Right lobe of liver (tissue), 6 donors: ENCODE measurements at regions not wholly inside any gene's neighbourhood (a gene's known extent, or its start where the extent isn't known, plus 50 kb on each side); places are given as distances from the start of the nearest gene placed in this dataset.

Source experiments
- ATAC-seq, 4 donors: fragments of 200-7000 bp; cut with Tn5 transposase; one replicate each; pipeline ENCODE4 v1.9.1; 2020; ENCODE audit warnings: mild to moderate bottlenecking in 4 of 4, moderate library complexity in 4 of 4
- DNase-seq, 3 donors: peaks; one replicate each; pipeline ENCODE4 v3.0.0-alpha.2; 2020
- H3K27ac ChIP-seq, 3 donors: fragments of 200-600 bp; one replicate each; pipeline ENCODE4 v1.8.0; 2022
- H3K27me3 ChIP-seq, 2 donors: fragments of 200-600 bp; one replicate each; pipeline ENCODE4 v1.8.0; 2022
- H3K36me3 ChIP-seq, 4 donors: fragments of 200-600 bp; sonication (generic) in 1 of 4; one replicate each; pipeline versions ENCODE4 v1.5.1 to v1.8.0; 2017 to 2022; ENCODE audit warnings: control low read depth in 1 of 4
- H3K4me1 ChIP-seq, 4 donors: fragments of 200-600 bp; sonication (generic) in 1 of 4; one replicate each; pipeline versions ENCODE4 v1.5.1 to v1.8.0; 2017 to 2022; ENCODE audit warnings: control low read depth in 1 of 4
- H3K4me3 ChIP-seq, 3 donors: fragments of 200-600 bp; one replicate each; pipeline ENCODE4 v1.8.0; 2022
- H3K9me3 ChIP-seq, 4 donors: fragments of 200-600 bp; sonication (generic) in 1 of 4; one replicate each; pipeline versions ENCODE4 v1.5.1 to v1.8.0; 2017 to 2022; ENCODE audit warnings: control low read depth in 1 of 4
- POLR2A ChIP-seq: fragments of 450-650 bp; IDR thresholded peaks from one replicate; pipeline ENCODE4 v1.6.1; 2017; ENCODE audit warnings: antibody characterized with exemption, mild to moderate bottlenecking
- WGBS: methylation state at CpG from one replicate; pipeline ENCODE4 v1.1.6; 2018; ENCODE audit warnings: low coverage, low lambda C conversion rate; ENCODE audit not compliant: insufficient coverage; ENCODE audit errors: missing lambda C conversion rate; 5-methylcytosine and 5-hydroxymethylcytosine counted together
- intact Hi-C, 2 donors: fragments of 100-400 bp; cut with DNase I; formaldehyde crosslinking; loops; one replicate each; pipeline versions ENCODE4 v1.11.2 to v1.14.1; 2022
- TF ChIP-seq, protein P1 (sequence below), 4 donors: fragments of 200-600 bp in 3 of 4; fragments of 450-650 bp in 1 of 4; IDR thresholded peaks; one replicate each; pipeline versions ENCODE4 v1.5.1 to v1.8.0; 2016 to 2022; ENCODE audit warnings: antibody characterized with exemption in 4 of 4, mild to moderate bottlenecking in 2 of 4
- donor health status: DM: no; HTN: yes; CAD: no.
- donor health status: DM: no; HTN: no; CAD: no.
- donor health status: DM: no; HTN: no; CAD: no.
- donor health status: DM: no; HTN: yes; CAD: no.
- donor health status: DM: no; HTN: yes; CAD: no.

DNA sequence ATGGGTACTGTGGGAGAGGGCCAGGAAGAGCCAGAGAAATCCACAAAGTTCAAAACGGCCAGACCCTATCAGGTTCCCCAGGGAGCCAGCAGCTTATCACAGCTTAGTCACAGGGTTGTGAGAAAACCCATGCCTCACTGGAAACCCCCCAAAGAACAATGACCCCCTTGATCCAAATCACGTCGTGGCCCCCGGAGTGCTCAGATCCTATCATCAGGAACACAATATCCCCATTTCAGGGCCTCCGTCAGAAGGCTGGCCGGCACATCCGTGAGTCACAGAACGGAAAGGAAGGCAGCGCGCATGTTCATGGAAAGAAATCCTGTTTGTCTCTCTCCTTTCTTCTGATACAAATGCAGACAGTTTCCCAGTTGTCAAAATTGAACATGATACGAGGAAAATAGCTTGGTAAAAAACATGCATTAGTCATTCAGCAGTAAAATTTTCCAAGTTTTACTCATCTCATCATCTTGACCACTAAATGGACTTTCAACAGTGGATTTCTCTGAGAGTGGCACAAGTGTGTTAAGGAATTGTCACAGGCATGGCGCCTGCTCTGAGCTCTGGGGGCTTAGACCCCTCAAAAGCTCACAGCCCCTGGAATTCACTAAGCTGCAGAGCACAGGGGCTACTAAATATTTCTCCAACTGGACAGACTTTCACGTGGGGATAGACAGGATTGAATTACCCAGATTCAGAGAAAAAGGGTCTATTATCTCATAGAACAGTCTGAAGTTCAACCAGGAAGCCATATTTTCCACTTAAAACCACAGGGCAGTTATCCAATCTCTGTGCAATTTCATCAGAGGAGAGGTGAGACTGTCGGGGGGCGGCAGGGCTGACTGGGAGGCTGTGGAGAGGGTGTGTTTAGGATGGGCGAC is 124.8 kb downstream of the RIPK4 start:
- peak in 2 of 4 donors; percentile 31 to 53 for ATAC-seq
- TF ChIP-seq, protein P1, sequence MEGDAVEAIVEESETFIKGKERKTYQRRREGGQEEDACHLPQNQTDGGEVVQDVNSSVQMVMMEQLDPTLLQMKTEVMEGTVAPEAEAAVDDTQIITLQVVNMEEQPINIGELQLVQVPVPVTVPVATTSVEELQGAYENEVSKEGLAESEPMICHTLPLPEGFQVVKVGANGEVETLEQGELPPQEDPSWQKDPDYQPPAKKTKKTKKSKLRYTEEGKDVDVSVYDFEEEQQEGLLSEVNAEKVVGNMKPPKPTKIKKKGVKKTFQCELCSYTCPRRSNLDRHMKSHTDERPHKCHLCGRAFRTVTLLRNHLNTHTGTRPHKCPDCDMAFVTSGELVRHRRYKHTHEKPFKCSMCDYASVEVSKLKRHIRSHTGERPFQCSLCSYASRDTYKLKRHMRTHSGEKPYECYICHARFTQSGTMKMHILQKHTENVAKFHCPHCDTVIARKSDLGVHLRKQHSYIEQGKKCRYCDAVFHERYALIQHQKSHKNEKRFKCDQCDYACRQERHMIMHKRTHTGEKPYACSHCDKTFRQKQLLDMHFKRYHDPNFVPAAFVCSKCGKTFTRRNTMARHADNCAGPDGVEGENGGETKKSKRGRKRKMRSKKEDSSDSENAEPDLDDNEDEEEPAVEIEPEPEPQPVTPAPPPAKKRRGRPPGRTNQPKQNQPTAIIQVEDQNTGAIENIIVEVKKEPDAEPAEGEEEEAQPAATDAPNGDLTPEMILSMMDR (IDR thresholded peaks at IDR 0.05), result no peak
- no peak for TF ChIP-seq POLR2A
- no peaks in the 10 kb centered on the region for H3K4me1 ChIP-seq
- H3K4me3 ChIP-seq, result no peak overlapping the region
- 40% methylated on average over 16 of the region's 16 CpGs for whole genome bisulfite sequencing
- no peaks in the 10 kb centered on the region for H3K36me3 ChIP-seq
- H3K27ac ChIP-seq, result no peak overlapping the region
- no peaks in the 10 kb centered on the region for H3K27me3 ChIP-seq
- no peaks in the 10 kb centered on the region for H3K9me3 ChIP-seq
- intact Hi-C loops, result no loop called here
- peak in 1 of 3 donors; percentile 46 for DNase-seq

DNA sequence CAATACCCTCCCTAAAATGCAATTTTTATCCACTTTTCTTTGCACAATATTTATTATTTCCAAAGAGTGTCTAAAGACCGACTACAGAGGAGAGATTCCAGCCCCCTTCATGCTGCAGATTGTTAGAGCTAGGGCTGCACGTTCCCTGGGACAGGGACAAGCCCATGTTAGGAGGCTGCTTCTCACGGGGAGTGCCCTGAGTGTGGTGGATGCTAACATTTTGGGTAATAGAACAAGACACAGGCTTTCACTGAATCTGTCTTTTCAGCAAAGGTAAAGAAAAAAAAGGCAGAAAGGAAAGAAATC is 125.4 kb downstream of the RIPK4 start:
- Histone ChIP-seq H3K27ac (no peak overlapping the region), H3K9me3 (no peaks in the 10 kb centered on the region), H3K27me3 (no peaks in the 10 kb centered on the region), H3K4me1 (no peaks in the 10 kb centered on the region), H3K4me3 (no peak overlapping the region), H3K36me3 (no peaks in the 10 kb centered on the region)
- intact Hi-C loops, result no loop called here
- DNase-seq, result no peak
- no peak for ATAC-seq
- WGBS, result 41% methylated on average over 3 of the region's 3 CpGs
- TF ChIP-seq, protein P1 (IDR thresholded peaks at IDR 0.05), result no peak
- TF ChIP-seq POLR2A, result no peak

DNA sequence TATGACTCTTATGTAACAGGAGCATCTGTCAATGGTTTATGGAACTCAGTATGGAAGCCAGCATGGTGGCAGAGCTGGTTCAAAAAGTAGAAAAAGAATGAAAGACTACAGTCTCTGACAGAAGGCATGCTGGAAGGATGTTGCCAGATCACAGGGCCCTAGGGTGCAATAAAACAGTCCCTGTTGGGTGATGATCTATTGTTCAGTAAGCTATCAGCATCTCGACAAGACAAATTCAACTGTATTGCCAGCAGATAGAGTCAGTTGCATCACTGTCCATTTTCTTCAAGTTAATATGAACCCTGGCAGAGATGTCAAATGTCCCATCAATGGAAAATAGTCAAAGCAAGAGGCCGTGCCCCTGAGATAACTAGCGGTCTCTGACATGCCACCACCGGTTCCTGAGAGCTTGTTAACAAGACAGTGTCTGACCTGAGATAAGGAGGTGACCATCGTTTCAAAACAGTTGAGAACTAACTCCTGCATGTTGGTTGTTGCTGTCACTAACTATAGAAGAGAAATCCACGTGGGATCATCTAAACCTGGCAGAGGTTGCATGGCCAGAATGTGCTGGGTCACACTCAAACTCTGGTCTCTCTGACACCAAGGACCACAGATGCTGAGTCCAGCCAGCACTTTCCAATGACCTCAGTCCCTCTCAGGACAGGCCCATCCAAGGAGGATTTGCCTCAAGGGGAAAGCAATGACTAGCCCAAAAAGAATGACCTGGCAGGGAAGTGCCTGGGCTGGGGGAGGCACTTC is 125.9 kb downstream of the RIPK4 start:
- 43% methylated on average over 6 of the region's 6 CpGs for WGBS
- H3K27me3 ChIP-seq, result no peaks in the 10 kb centered on the region
- H3K27ac ChIP-seq, result no peak overlapping the region
- DNase-seq (peak in 1 of 3 donors; percentile 5), ATAC-seq (peak in 2 of 4 donors; percentile 20 to 26)
- intact Hi-C loops, result no loop called here
- H3K4me3 ChIP-seq, result no peak overlapping the region
- H3K36me3 ChIP-seq, result no peaks in the 10 kb centered on the region
- no peaks in the 10 kb centered on the region for H3K4me1 ChIP-seq
- no peak for TF ChIP-seq POLR2A
- TF ChIP-seq, protein P1 (IDR thresholded peaks at IDR 0.05), result no peak
- no peaks in the 10 kb centered on the region for H3K9me3 ChIP-seq

DNA sequence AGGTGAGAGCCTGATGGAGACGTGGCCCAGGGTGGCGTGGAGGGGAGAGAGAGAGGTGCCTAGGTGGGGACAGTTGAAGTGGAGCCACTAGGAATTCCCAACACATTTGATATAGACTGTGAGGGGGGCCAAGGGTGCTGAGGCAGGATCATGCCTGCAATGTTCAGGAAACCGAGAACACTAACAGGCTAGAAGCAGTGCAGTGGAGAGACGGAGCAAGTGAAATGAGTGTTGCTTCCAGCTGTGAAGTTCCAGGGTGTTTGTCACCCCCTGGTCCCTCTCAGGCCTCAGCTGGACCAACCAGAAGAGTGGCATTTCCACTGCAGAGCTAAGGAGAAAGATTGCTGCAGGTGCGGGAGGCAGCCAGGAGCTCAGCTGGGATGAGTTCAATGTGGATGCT is 127.1 kb downstream of the RIPK4 start:
- H3K27me3 ChIP-seq, result no peaks in the 10 kb centered on the region
- TF ChIP-seq, protein P1 (IDR thresholded peaks at IDR 0.05), result no peak
- no peak for TF ChIP-seq POLR2A
- H3K9me3 ChIP-seq, result no peaks in the 10 kb centered on the region
- no peaks in the 10 kb centered on the region for H3K36me3 ChIP-seq
- ATAC-seq (no peak), DNase-seq (no peak)
- no peaks in the 10 kb centered on the region for H3K4me1 ChIP-seq
- no peak overlapping the region for H3K27ac ChIP-seq
- H3K4me3 ChIP-seq, result no peak overlapping the region
- 87% methylated on average over 3 of the region's 5 CpGs for WGBS
- intact Hi-C loops, result no loop called here
